SU-DHL-6 (cell line): ENCODE measurements at regions not wholly inside any gene's neighbourhood (a gene's known extent, or its start where the extent isn't known, plus 50 kb on each side); places are given as distances from the start of the nearest gene placed in this dataset.

ENCODE experiments used
- EZH2phosphoT487 ChIP-seq: fragments of 200-600 bp; sonication (generic), shearing (Covaris generic); conservative IDR thresholded peaks from 2 replicates; pipeline ENCODE4 v1.6.1; 2018; ENCODE audit warnings: mild to moderate bottlenecking, antibody characterized with exemption, low read length, moderate library complexity, mixed read lengths
- TF ChIP-seq, protein P1 (sequence below): fragments of 200-600 bp; sonication (generic); IDR thresholded peaks from one replicate; pipeline ENCODE4 v1.5.1; 2017; ENCODE audit warnings: antibody characterized with exemption, mild to moderate bottlenecking, low read length, moderate library complexity; ENCODE audit not compliant: insufficient read depth, poor library complexity, severe bottlenecking

DNA sequence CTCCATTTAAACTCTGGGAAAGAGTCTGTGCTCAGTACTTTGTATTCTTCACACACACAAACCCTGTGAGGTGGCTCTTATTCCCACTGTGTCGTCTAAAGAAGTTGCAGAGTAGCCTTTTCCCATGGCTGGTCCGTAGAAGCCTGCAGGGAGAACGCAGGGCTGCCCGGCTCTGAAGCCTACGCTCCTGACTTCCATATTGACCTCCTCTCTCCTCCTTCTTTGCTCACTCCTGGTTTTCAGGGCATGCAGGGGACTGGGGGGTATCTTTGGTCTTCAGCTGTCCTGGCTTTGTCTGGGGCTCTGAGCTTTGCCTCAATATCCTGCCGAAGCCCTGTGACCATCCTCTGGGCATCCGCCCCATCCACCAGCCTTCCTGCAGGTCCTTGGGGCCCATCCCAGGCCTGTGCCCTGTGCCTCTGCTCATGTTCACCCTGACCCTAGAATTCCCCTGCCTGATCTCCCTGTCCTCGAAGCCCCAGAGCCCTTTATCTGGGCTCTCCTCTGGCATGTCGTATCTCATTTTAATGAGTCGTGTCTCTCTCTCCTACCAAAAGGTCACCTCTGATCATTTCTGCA lies 83.8 kb upstream of the FSTL4 start:
- TF ChIP-seq, protein P1, sequence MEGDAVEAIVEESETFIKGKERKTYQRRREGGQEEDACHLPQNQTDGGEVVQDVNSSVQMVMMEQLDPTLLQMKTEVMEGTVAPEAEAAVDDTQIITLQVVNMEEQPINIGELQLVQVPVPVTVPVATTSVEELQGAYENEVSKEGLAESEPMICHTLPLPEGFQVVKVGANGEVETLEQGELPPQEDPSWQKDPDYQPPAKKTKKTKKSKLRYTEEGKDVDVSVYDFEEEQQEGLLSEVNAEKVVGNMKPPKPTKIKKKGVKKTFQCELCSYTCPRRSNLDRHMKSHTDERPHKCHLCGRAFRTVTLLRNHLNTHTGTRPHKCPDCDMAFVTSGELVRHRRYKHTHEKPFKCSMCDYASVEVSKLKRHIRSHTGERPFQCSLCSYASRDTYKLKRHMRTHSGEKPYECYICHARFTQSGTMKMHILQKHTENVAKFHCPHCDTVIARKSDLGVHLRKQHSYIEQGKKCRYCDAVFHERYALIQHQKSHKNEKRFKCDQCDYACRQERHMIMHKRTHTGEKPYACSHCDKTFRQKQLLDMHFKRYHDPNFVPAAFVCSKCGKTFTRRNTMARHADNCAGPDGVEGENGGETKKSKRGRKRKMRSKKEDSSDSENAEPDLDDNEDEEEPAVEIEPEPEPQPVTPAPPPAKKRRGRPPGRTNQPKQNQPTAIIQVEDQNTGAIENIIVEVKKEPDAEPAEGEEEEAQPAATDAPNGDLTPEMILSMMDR: no peak
- TF ChIP-seq EZH2phosphoT487: no peak
